Neutrophil (primary cell): ENCODE measurements at regions not wholly inside any gene's neighbourhood (a gene's known extent, or its start where the extent isn't known, plus 50 kb on each side); places are given as distances from the start of the nearest gene placed in this dataset.

Experiments used
- H3K27ac ChIP-seq: fragments of 200-600 bp; sonication (generic); 2 replicates; pipeline ENCODE4 v1.5.1; 2016; ENCODE audit warnings: mild to moderate bottlenecking, moderate library complexity
- H3K27me3 ChIP-seq: fragments of 200-600 bp; sonication (generic); 2 replicates; pipeline ENCODE4 v1.6.0; 2016; ENCODE audit warnings: mild to moderate bottlenecking
- H3K36me3 ChIP-seq: fragments of 200-600 bp; sonication (generic); 2 replicates; pipeline ENCODE4 v1.5.1; 2017
- H3K4me1 ChIP-seq, 2 experiments: fragments of 200-600 bp in 1 of 2; sonication (generic) in 1 of 2; 1 replicate in 1 of 2; 2 replicates in 1 of 2; pipeline versions ENCODE4 v1.5.1 to v1.6.1; 2013 to 2016; ENCODE audit warnings: low read depth in 1 of 2, low read length in 1 of 2, mild to moderate bottlenecking in 1 of 2, moderate library complexity in 1 of 2; ENCODE audit not compliant: control insufficient read depth in 1 of 2, insufficient read depth in 1 of 2
- H3K4me3 ChIP-seq, 2 experiments: fragments of 200-600 bp in 1 of 2; sonication (generic) in 1 of 2; 1 replicate in 1 of 2; 2 replicates in 1 of 2; pipeline ENCODE4 v1.5.1; 2013 to 2016; ENCODE audit warnings: low read depth in 1 of 2, low read length in 1 of 2, mild to moderate bottlenecking in 1 of 2, moderate library complexity in 1 of 2
- H3K9me3 ChIP-seq: fragments of 200-600 bp; sonication (generic); 2 replicates; pipeline ENCODE4 v1.5.1; 2016
- TF ChIP-seq, protein P1 (sequence below): fragments of 200-600 bp; sonication (generic); IDR thresholded peaks from 2 replicates; pipeline ENCODE4 v1.5.1; 2016; ENCODE audit warnings: antibody characterized with exemption

DNA sequence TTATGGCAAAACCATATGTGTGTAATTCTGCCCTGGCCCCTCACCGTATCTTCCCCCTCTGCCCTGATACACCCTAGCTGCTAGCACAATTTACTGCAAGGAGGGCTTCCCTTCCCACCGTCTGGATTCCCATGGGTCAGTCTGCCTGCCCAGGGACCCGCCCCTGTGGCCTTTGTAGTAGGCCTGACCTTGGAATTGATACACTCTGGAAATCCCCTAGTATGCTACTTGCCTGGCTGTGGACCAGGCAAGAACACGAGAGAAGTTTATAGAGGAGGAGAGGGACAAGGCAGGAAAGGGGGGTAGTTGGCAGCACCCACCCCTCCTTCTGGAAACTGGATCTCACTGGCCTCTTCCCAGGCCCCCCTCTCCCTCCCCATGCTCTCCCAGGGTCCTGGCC lies 115.8 kb upstream of the CCL21 start:
- no peak overlapping the region for H3K27ac ChIP-seq
- TF ChIP-seq, protein P1, sequence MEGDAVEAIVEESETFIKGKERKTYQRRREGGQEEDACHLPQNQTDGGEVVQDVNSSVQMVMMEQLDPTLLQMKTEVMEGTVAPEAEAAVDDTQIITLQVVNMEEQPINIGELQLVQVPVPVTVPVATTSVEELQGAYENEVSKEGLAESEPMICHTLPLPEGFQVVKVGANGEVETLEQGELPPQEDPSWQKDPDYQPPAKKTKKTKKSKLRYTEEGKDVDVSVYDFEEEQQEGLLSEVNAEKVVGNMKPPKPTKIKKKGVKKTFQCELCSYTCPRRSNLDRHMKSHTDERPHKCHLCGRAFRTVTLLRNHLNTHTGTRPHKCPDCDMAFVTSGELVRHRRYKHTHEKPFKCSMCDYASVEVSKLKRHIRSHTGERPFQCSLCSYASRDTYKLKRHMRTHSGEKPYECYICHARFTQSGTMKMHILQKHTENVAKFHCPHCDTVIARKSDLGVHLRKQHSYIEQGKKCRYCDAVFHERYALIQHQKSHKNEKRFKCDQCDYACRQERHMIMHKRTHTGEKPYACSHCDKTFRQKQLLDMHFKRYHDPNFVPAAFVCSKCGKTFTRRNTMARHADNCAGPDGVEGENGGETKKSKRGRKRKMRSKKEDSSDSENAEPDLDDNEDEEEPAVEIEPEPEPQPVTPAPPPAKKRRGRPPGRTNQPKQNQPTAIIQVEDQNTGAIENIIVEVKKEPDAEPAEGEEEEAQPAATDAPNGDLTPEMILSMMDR = no peak
- H3K9me3 ChIP-seq = no peaks in the 10 kb centered on the region
- H3K27me3 ChIP-seq = peaks cover 18% of the 10 kb centered on the region
- no peak overlapping the region for H3K4me3 ChIP-seq
- no peaks in the 10 kb centered on the region for H3K4me1 ChIP-seq
- no peaks in the 10 kb centered on the region for H3K36me3 ChIP-seq

DNA sequence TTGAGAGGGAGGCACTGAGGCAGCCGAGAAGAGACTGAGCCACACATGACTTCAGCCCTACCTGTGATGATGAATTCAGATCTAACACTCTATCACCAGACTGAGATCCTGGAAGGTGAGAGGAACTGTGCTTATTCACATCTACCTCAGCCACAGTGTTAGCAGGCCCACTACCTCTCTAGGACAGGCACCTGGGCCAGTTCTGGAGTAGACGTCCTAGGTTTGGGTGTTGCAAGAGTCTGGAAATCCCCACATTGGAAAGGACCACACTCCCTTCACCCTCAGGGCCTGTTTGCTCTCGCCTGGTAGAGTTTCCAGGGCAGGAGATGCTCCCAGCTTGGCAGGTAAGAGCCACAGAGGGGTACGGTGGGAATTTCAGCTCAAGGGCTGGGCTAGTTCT lies 113.8 kb upstream of the CCL21 start:
- H3K9me3 ChIP-seq = no peaks in the 10 kb centered on the region
- no peaks in the 10 kb centered on the region for H3K36me3 ChIP-seq
- H3K4me3 ChIP-seq = no peak overlapping the region
- H3K27ac ChIP-seq = no peak overlapping the region
- no peaks in the 10 kb centered on the region for H3K4me1 ChIP-seq
- TF ChIP-seq, protein P1 = no peak
- H3K27me3 ChIP-seq = peaks cover 4% of the 10 kb centered on the region

DNA sequence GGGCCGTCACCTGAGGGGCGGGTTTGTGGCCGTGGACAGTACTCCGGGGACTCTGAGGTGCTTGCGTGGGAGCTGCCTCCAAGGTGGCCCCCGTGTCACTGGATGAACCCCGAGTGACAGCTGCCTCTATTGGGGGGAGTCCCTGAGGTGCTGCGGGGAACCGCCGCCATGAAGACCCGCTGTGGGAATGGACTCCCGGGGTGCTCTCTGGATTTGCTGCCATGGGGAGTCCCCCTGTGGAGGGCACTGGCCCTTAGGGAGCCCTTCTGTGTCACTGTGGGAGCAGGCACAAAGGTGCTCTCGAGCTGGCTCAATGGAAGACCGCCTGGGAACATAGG lies 100.2 kb upstream of the CCL21 start:
- Histone ChIP-seq H3K27me3 (peaks cover 88% of the 10 kb centered on the region), H3K9me3 (no peaks in the 10 kb centered on the region), H3K4me1 (no peaks in the 10 kb centered on the region), H3K4me3 (no peak overlapping the region), H3K36me3 (no peaks in the 10 kb centered on the region), H3K27ac (no peak overlapping the region)
- TF ChIP-seq, protein P1 = no peak

DNA sequence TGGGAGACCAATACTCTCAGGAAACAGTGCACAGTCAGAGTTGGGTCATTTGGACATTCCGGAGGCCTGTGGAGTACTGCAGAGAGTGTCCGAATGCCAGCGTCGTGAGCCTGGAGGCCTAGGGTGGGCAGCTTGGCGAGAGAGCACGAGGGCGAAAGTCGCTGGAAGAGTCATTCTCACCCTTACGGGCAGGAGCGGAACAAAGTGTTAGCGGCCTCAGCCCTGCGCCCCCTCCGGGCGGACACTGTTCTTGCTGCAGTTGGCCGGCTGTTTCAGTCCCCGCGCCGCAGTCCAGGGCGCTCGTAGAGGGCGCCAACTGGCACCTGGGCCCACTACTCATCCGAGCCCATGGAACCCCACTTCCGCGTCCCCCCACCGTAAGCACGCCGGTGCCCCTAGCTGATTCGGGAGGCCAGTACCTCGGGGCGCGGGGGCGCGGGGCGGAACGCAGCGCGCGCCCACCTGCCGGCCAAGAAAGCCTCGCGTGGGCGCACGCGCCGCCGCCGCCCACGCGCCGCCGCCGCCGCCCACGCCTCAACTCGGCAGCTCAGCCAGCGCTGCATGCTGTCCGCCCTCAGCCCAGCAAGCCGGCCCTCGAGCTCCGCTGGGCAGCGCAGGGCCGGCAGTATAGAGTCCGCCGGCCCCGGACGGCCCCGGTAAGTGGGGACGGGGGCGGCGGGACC lies 99.7 kb upstream of the CCL21 start:
- Histone ChIP-seq H3K4me1 (no peaks in the 10 kb centered on the region), H3K4me3 (no peak overlapping the region), H3K27me3 (peaks cover 85% of the 10 kb centered on the region), H3K36me3 (no peaks in the 10 kb centered on the region), H3K27ac (no peak overlapping the region), H3K9me3 (no peaks in the 10 kb centered on the region)
- TF ChIP-seq, protein P1 = no peak

DNA sequence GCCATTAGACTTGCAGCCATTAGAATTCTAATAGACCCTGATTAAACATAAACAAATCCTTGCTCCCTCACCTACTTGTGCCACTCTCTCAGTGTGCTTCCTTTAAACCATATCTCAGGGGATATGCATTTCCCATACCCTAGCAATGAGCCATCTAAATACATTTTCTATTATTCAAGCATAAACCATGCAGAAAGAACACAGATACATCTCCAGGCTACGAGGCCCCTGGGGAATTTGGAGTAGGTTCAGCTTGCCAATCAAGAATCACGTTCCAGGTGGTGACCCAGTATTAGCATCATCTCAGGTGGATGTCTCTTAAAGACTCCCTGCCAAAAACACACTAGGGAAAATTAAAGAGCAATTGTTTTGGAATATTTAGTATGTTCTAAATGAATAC lies 93.0 kb upstream of the CCL21 start:
- no peaks in the 10 kb centered on the region for H3K4me1 ChIP-seq
- H3K4me3 ChIP-seq = no peak overlapping the region
- peaks cover 48% of the 10 kb centered on the region for H3K27me3 ChIP-seq
- TF ChIP-seq, protein P1 = no peak
- no peaks in the 10 kb centered on the region for H3K9me3 ChIP-seq
- no peaks in the 10 kb centered on the region for H3K36me3 ChIP-seq
- no peak overlapping the region for H3K27ac ChIP-seq

DNA sequence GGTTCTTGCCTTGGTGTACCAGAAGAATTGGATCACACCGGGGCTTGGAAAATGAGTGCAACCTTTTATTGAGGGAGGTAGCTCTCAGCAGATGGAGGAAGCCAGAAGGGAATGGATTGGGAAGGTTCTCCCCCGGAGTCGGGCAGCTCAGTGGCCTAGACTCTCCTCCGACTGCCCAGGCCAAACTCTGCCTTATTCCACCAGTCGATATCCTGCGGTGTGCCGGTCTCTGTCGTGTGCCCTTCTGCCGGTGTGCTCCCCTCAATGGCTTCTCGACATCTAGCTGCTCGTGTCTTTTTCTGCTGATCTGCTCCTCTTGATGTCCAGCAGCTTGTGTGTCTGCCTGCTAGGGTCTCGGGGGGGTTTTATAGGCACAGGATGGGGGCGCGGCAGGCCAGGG lies 87.4 kb upstream of the CCL21 start:
- H3K27ac ChIP-seq = no peak overlapping the region
- H3K9me3 ChIP-seq = no peaks in the 10 kb centered on the region
- TF ChIP-seq, protein P1 = no peak

More for the DNA sequence above, 87.4 kb upstream of the CCL21 start:
- H3K4me3 ChIP-seq = no peak overlapping the region
- H3K27me3 ChIP-seq = peaks cover 37% of the 10 kb centered on the region
- H3K36me3 ChIP-seq = no peaks in the 10 kb centered on the region
- H3K4me1 ChIP-seq = no peaks in the 10 kb centered on the region
